ENCODE measurements at regions not wholly inside any gene's neighbourhood (a gene's known extent, or its start where the extent isn't known, plus 50 kb on each side); places are given as distances from the start of the nearest gene placed in this dataset.
A peak's percentile ranks its signal among the peaks of the same experiment; 100 is the strongest.
"Not testable (repeated sequence)": the region's sequence is repeated elsewhere in the genome, so short reads cannot be mapped to it uniquely, and the experiment has no call there.

DNA sequence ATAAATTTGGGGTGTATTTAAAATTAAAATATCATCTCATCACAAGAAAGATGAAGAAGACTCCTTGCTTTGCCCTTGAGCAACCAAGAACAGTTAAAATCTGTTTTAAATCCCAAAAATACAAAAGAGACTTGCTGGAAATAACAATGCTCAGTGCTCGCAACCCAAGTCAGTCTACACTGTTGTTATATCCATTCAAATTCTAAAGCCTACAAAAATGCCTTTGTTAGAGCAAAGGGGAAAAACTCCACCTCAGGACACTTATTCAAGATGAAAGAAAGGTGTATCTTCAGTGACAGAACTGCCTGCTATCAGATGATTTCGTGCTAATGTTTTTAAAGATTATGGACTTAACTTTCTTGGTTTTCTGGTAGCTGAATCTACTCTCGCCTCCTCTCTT lies 111.9 kb upstream of the TANK start:
- DNase-seq (ENCODE audit: low read depth in 4 of 4, low spot score in 1 of 4): no peak

GRCh38 chr2:161049559-161049958 lies 110.7 kb upstream of the TANK start:
- no peak for DNase-seq (ENCODE audit: low read depth in 4 of 4, low spot score in 1 of 4)

DNA sequence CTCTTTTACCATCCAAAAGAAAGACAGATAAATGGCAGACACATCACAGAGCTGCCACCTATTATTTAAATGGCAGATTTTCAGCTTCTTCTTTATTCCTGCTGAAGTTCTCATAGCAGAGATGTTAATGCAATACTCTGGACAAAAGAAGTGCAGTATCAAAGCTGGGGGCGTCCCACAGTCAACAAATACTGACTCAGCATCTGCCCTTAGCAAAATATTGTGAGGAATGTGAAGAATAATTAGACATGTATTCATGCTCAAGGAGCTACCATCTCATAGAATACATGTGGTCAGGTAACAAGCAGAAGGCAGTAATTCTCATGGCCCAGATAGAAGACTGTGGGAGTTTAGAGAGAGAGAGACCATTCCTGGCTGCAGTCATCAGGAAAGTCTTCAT lies 108.0 kb upstream of the TANK start:
- DNase-seq (ENCODE audit: low read depth in 4 of 4, low spot score in 1 of 4): no peak

- DNase-seq (ENCODE audit: low read depth in 4 of 4, low spot score in 1 of 4): no peak
Measured at GRCh38 chr2:161055289-161055688, 104.9 kb upstream of the TANK start.

- no peak for DNase-seq (ENCODE audit: low read depth in 4 of 4, low spot score in 1 of 4)
Measured at GRCh38 chr2:161059388-161059787, 100.8 kb upstream of the TANK start.

DNA sequence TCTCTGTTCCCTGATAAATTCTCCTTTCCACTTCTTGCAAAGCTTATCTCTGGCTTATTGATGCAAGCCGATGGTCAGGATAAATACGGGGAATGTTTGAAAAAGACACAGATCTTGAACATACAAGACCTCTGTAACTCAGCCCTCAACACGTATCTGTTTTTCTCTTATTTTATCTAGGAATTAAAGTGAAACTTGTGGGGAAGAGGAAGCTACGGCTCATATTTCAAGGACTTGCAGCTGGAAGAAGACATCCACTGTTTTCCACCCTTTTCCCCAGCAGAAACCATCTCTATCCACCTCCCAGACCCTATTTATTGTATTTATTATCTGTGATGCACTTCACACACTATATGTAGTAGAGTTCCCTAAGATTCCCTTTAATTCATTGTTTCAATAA lies 98.4 kb upstream of the TANK start:
- no peak for DNase-seq (ENCODE audit: low read depth in 4 of 4, low spot score in 1 of 4)

DNA sequence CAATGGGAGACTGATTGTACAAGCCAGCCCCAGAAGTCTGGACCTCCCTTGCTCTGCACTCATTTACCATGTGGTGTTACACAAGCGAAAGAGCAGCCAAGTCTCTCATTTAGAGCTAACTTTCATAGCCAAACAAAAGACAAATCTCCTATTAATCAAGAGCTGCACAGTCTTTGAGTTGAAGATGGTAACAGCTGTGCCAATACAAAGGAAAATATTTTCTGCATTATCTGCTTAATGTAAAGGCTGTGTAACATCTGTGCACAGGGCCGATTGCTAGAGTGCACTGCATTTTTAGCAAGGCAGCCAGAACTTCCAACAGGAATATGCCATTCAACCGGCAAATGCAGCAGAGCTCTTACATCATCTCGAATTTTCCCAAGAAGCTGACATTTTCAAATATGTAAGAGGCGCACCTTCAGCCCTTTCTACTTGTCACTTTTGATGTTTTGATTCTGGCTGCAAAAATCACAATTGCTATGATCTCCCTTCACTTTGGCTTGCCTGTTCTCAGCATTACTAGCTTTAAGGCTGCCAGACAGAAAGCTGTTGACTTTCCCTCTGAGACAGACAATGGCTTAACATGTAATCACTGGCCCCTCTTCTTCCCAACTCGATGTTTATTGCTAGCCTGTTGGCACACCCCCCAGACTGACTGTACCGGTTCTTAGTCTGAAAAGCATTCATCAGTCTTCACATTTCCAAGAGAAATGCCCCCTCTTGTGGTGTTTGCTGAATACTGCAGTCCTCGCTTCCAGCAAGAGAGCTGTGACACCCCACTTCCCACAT lies 96.9 kb upstream of the TANK start:
- peak; percentile 33 to 49 (median 46) for DNase-seq (ENCODE audit: low read depth in 4 of 4, low spot score in 1 of 4)

- no peak for DNase-seq (ENCODE audit: low read depth in 4 of 4, low spot score in 1 of 4)
Measured at GRCh38 chr2:161063946-161064306, 96.3 kb upstream of the TANK start.

GRCh38 chr2:161067846-161068350 lies 92.3 kb upstream of the TANK start:
- DNase-seq (ENCODE audit: low read depth in 4 of 4, low spot score in 1 of 4): no peak

DNA sequence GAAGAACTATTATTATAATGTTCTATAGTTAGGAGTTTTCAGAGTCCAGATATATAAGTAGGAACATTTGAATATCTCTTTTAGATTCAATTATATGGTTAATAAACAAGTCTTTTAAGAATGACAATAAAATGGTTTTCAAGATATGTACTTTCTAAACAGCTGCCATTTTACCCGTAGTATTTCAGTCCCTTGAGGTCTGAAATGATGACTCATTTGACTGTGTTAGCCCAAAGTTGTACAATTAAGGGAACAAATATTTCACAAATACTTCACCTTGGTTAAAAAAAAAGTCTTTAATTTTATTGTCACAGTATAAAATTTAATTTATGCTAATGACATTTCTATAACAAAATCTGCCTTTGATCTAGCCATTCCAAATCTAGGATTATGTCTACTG lies 91.6 kb upstream of the TANK start:
- DNase-seq (ENCODE audit: low read depth in 4 of 4, low spot score in 1 of 4): no peak

DNA sequence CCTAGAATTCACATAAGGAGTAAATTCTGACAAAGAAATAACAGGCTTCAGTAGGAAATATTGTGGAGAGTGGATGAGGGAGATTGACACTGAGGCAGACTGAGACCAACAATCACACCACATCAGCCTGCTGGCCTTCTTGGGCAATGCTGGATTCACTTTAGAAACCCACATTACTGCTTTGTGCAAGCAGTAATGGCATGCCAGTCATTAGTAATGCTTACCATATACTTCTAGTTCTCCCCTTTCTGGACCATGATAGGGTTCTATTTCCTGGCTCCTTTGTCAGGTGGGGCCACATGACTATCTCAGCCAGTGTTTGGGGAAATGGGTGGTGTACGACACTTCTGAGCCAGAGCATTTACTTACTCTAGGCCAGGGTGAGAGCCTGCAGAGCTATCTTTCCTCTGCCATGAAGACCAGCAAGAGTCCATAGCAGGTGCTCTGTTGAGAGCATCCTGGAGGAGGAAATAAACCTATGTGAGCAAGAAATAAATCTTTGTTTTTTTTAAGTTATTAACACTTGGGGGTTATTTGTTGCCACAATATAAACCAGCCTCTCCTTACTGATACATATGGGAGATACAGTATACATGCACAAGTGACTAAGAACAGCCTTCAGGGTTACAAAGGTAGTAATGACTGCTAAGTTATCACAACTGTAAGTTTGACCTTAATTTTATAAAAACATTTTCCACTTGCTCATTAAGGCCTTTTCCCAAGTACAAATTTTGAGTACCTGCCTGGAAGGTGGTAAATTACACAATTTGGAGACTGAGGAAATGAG lies 89.3 kb upstream of the TANK start:
- DNase-seq (ENCODE audit: low read depth in 4 of 4, low spot score in 1 of 4): no peak

DNA sequence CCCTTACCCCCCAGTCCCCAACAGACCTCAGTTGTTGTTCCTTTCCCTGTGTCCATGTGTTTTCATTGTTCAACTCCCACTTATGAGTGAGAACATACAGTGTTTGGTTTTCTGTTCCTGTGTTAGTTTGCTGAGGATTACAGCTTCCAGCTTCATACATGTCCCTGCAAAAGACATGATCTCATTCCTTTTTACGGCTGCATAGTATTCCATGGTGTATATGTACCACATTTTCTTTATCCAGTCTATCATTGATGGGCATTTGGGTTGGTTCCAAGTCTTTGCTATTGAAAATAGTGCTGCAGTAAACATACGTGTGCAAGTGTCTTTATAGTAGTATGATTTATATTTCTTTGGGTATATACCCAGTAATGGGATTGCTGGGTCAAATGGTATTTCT lies 87.8 kb upstream of the TANK start:
- DNase-seq (ENCODE audit: low read depth in 4 of 4, low spot score in 1 of 4): not testable (repeated sequence)

- DNase-seq (ENCODE audit: low read depth in 4 of 4, low spot score in 1 of 4): no peak
Measured at GRCh38 chr2:161075701-161076100, 84.5 kb upstream of the TANK start.

DNA sequence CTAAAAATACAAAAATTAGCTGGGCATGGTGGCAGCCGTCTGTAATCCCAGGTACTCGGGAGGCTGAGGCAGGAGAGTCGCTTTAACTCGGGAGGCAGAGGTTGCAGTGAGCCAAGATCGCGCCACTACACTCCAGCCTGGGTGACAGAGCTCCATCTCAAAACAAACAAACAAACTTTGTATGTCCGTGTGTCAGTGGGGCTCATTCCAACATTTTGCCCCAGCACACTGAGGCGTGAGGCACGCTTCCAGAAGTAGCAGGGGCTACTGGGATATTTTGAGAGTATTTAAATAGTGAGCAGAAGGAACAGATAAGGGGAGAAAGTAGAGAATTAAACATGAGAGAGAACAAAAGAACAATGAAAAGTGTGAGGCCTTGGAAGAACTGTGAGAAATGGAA lies 83.3 kb upstream of the TANK start:
- DNase-seq (ENCODE audit: low read depth in 4 of 4, low spot score in 1 of 4): no peak

DNA sequence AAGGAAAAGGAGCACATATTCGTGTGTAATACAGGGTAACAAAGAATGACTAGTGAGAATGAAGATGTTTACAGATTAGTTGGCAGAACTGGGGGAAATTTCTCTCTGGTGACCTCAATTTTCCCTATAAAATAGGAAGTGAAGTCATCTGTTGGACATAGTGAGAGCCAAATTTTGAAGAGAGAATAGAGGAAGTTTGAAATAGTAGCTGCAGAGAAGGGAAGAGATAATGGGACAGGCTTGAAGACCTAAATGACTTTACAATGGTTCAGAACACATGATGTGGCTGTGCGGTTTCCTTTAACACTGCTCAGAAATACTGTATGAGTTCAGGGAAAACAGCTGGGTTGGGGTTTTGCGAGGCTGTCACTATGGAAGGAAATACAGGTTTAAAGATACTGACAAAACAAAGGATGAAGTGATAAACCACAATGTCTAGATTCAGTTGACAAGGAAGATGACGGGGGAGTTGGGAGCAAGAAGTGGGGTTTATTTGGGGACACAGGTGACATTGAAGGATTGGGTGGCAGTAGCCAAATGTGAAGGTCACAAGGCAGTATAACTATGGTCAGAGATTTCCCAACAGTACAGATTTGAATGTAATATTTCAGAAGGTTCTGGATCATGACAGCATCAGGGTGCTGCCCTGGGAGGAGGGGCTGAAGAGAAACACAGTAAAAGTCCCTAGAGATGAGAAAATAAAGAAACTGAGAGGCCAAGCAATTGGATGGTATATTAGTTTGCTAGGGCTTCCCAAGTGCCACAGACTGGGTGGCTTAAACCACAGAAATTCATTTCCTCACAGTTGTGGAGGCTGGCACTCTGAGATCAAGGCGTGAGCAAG lies 82.6 kb upstream of the TANK start:
- peak in 3 of 4 experiments; percentile 30 to 51 (median 48) for DNase-seq (ENCODE audit: low read depth in 4 of 4, low spot score in 1 of 4)

GRCh38 chr2:161078211-161078539 lies 82.1 kb upstream of the TANK start:
- DNase-seq (ENCODE audit: low read depth in 4 of 4, low spot score in 1 of 4): no peak

DNA sequence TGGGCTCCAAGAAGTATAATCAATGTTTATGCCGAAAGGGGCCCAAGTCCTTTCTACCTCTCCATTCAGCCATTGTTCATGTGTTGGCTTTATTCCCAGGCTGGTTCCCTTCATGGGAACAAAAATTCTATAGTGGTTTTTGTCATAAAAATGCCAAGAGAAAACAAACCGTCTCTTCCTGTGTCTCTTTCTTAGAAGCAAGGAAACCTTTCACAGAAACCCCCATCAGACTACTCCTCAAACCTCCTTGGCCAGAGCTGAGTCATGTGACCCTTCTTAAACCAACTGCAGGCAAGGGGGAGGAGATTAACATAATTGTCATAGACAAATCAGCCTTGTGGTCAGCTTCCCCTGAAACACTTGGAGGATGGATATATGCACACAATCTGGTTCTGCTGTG lies 75.1 kb upstream of the TANK start:
- DNase-seq (ENCODE audit: low read depth in 4 of 4, low spot score in 1 of 4): no peak

- DNase-seq (ENCODE audit: low read depth in 4 of 4, low spot score in 1 of 4): no peak
Measured at GRCh38 chr2:161088658-161089350, 71.4 kb upstream of the TANK start.

DNA sequence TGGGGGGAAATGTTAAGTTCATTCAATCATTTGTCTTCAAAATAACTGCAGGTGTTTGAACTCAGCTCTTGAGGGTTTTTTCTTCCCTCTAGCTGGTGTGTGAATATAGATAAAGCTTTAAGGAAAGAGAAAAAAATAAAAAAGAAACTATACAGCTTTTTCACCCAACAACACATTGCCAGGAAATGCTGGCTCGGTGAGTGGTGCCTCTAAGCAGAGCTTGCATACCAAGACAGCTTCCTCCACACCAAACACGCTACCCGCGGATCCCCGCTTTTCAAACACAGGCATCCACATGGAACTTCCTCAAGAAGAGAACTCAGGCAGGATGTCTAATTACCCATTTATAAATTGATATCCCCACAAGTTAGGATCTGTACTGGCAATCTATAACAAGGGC lies 69.8 kb upstream of the TANK start:
- no peak for DNase-seq (ENCODE audit: low read depth in 4 of 4, low spot score in 1 of 4)

DNA sequence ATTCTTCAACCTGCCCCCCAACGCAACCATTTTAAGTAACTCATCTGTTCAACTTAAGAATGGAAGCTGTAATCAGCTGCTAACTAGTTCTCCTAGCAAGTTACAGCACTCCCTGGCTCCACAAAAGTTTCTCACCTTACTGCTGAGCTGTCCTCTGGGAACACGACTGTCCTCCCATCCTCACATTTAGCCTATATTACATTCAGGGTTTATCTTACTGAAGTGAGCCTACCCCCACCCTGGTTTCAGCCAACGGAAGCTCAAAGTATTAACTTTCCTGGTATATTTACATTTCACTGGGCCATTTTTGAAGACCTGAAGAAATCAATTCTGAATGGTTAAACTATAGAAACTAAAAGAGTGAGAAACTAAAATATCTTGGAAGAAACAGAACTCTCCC lies 64.9 kb upstream of the TANK start:
- no peak for DNase-seq (ENCODE audit: low read depth in 4 of 4, low spot score in 1 of 4)

DNA sequence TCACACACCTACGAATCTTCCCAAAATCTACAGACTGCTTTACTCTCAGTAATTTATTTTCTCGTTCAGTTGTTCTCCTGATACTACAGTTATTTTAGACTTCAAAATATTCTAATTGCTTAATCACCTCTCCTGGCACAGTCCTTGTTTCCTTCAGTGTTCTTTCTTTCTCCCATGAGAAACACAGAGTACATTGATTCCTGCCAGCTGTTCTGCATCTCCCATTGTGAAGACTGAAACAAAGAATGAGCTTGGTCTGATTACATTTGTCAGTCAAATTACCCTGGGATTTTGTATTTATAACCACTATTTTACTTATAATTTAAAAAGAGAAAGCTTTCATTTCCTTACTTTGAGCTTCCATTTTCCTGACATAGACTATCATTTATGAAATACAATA lies 63.9 kb upstream of the TANK start:
- DNase-seq (ENCODE audit: low read depth in 4 of 4, low spot score in 1 of 4): no peak

All from stimulated activated CD4-positive, alpha-beta T cell treated with anti-CD3 and anti-CD28 coated beads, Interleukin-1b, Interleukin-23, amount 100 ng/mL, for 24 hours (primary cell).